Raji (cell line): ENCODE measurements at regions not wholly inside any gene's neighbourhood (a gene's known extent, or its start where the extent isn't known, plus 50 kb on each side); places are given as distances from the start of the nearest gene placed in this dataset.

Experiments used
- POLR2A ChIP-seq: IDR thresholded peaks from 2 replicates; pipeline ENCODE4 v1.6.1; 2011; ENCODE audit warnings: low read depth, low read length, control low read depth; ENCODE audit not compliant: insufficient read depth

GRCh38 chr6:87817183-87817582 lies 115.2 kb upstream of the AKIRIN2 start:
- TF ChIP-seq POLR2A: no peak

GRCh38 chr6:87815449-87815848 lies 113.4 kb upstream of the AKIRIN2 start:
- no peak for TF ChIP-seq POLR2A

DNA sequence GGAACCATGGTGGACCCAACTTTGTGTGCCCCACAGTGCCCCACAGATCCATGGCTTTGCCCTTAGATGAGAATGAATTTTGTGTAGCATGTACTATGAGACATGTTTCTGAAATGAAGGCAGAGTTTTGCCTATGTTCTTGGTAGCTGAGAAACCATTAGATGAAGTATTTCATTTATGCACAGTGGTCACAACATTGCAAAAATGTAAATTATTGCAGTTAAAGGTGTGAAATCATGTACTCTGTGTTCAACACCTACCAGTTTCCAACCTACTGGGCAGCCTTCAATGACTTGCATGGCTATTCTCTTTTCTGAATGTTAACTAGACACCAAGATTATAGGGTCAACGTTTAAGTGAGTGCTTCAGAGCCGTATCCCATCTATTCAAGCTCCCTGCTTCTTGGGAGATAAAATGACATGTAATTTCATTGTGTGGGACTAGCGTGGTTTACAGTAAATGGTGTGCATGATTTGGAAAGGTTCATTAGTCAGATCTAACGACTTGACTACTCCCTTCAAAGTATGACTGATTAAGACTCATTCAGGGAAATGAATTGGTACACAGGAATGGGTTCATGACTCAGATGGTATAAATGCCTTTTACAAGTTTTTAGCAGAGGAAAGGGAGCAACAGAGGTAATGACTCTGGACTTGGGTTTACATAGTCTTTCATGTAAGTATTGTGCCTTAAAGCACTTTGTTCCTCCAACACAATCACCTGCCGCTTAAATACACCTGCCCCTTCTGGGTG lies 106.1 kb upstream of the AKIRIN2 start:
- TF ChIP-seq POLR2A: no peak

DNA sequence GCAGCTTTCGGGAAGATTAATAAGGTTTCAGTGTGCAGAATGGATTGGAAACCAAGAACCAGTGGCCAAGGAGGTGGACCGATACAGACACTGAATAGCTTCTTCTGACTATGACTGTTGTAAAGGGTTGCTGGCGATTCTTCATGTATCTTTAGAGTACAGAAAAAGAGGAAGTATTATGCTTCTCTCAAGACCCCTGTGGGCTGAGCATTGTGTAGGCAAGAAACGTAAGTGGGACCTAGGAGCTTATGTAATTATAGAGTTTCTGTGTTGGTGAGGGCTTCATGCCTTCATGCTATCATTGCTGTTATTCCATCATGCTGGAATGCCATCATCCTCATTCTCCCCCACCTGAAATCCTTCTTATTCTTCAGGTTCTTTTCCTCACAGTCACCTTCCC lies 105.4 kb upstream of the AKIRIN2 start:
- no peak for TF ChIP-seq POLR2A

DNA sequence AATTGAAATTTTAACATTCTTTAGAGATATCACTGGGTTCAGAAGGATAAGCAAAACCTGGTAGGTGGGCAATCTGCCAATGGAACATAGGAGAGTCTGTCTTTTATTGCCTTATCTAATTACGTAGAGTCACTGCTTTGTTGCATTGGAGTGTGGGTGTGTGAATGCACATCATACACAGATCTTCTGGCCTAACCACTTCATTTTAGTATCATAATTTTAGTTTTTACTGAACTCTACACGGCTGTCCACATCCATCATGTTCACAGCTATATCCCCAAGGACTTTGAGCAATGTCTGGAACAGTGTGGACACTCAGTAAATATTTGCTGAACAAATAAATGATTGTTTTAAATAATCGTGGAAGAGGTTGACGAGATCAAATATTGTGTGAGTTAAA lies 104.6 kb upstream of the AKIRIN2 start:
- TF ChIP-seq POLR2A: no peak

DNA sequence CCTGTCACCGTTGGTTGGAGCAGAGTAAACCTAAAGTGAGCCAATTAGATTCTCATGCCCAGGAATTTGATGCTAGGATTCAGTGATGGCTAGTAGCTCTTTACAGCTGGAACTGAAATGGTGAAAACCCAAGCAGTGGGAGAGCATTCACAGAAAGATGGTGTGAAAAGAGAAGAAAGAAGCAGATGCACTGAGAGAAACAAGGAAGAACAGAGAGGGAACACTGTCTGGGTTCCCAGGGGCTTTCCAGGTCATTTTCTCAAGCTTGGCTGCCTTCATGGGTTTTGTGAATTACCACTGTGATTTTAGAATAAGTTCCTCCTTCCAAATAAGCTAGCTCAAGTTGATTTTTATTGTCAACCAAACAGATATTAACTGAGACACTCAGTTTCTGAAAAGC lies 104.1 kb upstream of the AKIRIN2 start:
- TF ChIP-seq POLR2A: no peak

DNA sequence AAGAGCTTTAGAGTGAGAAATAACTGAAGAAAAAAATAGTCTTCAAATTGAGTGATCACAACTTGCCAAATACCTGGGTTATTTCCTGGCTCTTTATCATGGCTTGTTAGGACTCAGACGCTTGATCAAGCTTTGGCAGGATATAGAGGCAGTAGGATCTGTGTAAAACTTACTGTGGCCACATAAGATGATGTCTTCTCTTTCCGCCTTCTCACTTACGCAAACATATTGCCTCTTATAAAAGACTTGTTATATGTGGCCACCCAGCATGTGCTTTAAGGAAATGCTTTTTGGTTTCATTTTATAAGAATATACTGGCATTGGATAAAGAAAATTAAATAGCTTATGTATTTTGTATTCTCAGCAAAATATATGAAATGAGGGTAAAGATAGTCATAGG lies 101.8 kb upstream of the AKIRIN2 start:
- no peak for TF ChIP-seq POLR2A

GRCh38 chr6:87799651-87800050 lies 97.6 kb upstream of the AKIRIN2 start:
- no peak for TF ChIP-seq POLR2A

DNA sequence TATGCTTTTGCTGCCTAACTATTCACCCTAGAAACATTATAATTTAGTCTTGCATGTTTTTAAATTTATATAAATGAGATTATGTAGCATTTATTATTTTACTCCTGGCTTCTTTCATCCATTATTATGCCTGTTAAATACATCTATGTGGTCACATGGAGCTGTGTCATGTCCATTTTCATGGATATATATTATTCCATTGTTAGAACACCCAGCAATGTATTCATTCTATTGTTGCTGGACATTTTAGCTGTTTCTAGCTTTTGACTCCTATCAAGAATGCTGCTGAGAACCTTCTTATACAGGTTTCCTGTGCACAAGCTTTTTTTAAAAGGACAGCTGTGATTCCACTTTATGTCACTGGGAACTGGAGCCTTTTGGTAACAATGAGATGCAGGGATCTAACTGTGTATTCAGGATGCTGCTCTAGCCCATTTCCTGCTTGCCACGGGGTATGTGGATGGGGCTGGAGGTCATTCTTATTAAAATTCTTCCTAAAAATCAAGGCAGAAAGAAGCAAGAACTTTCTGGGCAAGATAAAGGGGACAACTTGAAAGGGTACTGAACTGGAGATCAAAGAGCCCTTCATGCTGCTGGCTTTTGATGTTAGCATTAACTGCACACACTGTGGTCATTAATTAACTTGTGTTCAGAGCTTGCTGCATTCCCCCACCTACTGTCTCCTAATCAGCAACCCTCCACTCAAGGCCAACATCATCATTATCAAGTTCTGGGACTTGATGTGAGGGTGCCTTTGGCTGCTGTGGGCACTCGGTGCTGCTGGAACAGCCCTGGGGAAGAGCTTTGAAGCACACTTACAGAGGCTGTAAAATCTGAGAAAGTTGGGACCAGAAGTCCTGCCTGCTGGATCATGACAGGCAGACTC lies 96.6 kb upstream of the AKIRIN2 start:
- TF ChIP-seq POLR2A: no peak

DNA sequence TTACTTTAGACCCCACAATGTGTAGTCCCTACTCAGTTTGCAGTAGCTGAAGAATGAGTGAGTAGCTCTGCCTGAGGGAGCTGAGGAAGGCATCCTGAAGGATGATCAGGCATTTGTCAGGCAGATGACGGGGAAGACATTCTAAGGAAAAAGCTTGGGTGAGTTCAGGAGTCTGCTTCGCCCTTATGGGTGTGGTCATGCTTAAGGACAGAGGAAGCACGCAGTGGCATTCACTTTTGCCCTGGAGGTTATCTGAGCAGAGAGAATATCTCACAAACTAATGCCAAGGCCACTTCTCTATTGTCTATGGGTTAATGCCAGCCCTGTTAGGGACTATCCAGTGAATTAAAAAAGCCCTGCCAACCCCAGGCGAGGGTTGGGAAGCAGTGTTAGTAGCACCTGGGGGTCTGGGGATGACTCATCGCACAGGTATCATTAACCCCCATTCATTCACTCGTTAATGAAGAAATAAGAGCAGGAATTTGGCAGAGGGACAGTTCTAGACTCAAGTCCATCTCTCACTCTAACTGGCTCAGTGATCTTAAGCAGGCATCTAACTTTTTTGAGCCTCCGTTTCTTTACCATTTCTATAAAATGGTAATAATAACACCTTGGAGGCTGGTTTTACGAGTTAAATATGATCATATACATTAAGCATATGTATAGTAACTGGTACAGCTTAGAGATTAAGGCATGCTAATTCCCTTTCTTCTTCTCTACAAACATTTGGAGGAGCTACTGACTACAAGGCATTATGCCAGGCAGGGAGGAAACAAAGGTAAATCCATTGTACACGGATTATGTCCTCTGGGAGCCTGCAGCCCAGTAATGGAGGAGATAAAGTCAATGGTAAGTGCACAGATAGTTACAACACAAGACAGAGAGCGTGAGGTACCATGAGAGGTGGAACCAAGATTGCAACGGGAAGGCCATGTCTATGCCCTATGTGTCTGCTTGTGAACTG lies 93.2 kb upstream of the AKIRIN2 start:
- TF ChIP-seq POLR2A: no peak

DNA sequence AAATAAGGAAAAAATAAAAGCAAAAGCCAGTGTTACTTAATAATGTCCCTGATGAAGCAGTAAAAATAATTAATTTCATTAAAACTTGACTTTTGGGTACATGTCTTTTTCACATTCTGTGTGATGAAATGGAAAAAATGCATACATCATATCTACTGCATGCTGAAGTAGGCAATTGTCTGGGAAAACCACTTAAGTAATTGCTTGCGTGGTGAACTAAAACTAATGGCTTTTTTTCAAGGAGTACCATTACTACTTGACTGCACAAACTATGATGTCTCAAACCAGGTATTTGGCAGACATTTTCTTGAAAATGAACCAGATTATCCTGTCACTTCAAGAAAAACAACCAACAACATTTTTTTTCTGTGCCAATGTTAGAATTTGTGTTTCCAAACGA lies 91.3 kb upstream of the AKIRIN2 start:
- no peak for TF ChIP-seq POLR2A

DNA sequence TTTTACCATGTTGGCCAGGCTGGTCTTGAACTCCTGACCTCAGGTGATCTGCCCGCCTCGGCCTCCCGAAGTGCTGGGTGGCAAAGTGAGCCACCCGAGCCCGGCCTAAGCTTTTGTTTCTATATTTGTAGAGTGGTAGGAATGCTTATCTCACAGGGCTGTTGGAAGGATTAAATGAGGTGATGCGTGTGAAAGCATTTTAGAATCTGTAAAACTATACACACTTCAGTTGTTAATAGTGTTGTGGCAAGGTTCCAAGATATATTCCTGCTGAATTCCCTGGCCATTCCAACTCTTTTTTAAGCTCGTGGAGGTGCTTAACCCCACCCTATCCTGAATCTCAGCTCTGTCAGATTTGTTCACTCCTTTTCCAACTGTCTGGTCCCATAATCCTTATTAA lies 89.9 kb upstream of the AKIRIN2 start:
- TF ChIP-seq POLR2A: no peak

DNA sequence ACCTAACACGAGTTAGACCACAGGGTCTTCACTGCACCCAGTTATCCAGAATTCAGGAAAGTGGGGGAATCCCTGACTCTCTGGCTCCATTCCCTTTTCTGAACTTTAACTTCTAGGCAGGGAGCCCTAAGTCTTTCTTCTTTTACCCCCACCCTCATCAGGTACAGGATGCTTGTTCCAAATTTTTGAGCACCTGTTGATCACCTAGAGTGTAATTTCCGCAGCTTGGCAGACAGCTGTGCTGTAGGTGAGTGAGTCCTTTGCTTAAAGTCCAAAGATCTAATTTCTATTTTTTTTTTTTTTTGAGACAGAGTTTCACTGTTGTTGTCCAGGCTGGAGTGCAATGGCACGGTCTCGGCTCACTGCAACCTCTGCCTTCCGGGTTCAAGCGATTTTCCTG lies 89.5 kb upstream of the AKIRIN2 start:
- TF ChIP-seq POLR2A: no peak

DNA sequence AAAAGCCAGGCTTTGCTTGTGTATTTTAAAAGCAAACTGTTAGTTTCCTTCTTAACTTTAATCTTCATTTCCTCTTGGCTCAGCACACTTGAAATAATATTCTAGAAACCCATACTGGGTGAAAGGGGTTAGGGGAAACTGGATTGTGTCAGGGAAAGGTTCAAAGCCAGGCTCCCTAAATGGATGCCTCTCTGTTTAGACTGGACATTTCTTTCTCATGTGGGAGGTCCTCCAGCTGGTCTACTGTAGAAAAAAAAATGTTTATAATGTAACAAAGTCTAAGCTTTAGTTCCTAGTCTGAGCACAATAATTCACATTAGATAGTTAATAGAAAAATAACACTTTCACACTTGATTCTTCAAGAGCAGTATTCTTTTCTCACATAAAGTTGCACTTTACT lies 89.0 kb upstream of the AKIRIN2 start:
- no peak for TF ChIP-seq POLR2A

GRCh38 chr6:87789900-87790290 lies 87.9 kb upstream of the AKIRIN2 start:
- no peak for TF ChIP-seq POLR2A
